GM23338 (cell line): ENCODE measurements at regions not wholly inside any gene's neighbourhood (a gene's known extent, or its start where the extent isn't known, plus 50 kb on each side); places are given as distances from the start of the nearest gene placed in this dataset.
A peak's percentile ranks its signal among the peaks of the same experiment; 100 is the strongest.

Source experiments
- CTCF ChIP-seq, 2 experiments: fragments of 200-600 bp in 1 of 2; sonication (generic) in 1 of 2; conservative IDR thresholded peaks; 2 replicates each; pipeline versions ENCODE4 v1.5.1 to v1.6.1; 2016 to 2017; ENCODE audit warnings: antibody characterized with exemption in 2 of 2, low read depth in 2 of 2, mild to moderate bottlenecking in 2 of 2, moderate library complexity in 1 of 2
- JUNB ChIP-seq: IDR thresholded peaks from one replicate; pipeline ENCODE4 v1.6.1; 2016; ENCODE audit warnings: antibody characterized with exemption; ENCODE audit not compliant: unreplicated experiment
- POLR2AphosphoS5 ChIP-seq: IDR thresholded peaks from 2 replicates; pipeline ENCODE4 v1.6.1; 2016; ENCODE audit warnings: antibody characterized with exemption, low read depth
- ZNF331 ChIP-seq: fragments of 250-450 bp; sonication (Bioruptor Pico); IDR thresholded peaks from 2 replicates; pipeline ENCODE4 v1.5.0; 2020; ENCODE audit warnings: low read depth, mild to moderate bottlenecking, moderate library complexity

GRCh38 chr2:65999796-66000195 lies 435.1 kb upstream of the MEIS1 start:
- TF ChIP-seq ZNF331 (CRISPR knock-in tag) = no peak
- peak in 1 of 2 experiments; percentile 48; a peak in 2 of 4 replicates for TF ChIP-seq CTCF (conservative IDR thresholded peaks at IDR 0.05; ENCODE audit: low read depth in 2 of 2)
- TF ChIP-seq JUNB = no peak
- TF ChIP-seq POLR2AphosphoS5 = no peak
